Osteocyte (in vitro differentiated cells): ENCODE measurements at regions not wholly inside any gene's neighbourhood (a gene's known extent, or its start where the extent isn't known, plus 50 kb on each side); places are given as distances from the start of the nearest gene placed in this dataset.
"Not testable (repeated sequence)": the region's sequence is repeated elsewhere in the genome, so short reads cannot be mapped to it uniquely, and the experiment has no call there.

Experiments
- DNase-seq: peaks from one replicate; pipeline ENCODE4 v3.0.0; 2021; ENCODE audit warnings: mixed read lengths; ENCODE audit not compliant: unreplicated experiment; ENCODE audit errors: extremely low spot score
- H3K27ac Mint-ChIP-seq: one replicate; pipeline ENCODE4 v1.8.0; 2021; ENCODE audit warnings: mild to moderate bottlenecking, mixed read lengths; ENCODE audit not compliant: unreplicated experiment
- H3K27me3 Mint-ChIP-seq: one replicate; pipeline ENCODE4 v1.8.0; 2021; ENCODE audit warnings: mixed read lengths; ENCODE audit not compliant: unreplicated experiment
- H3K36me3 Mint-ChIP-seq: one replicate; pipeline ENCODE4 v1.8.0; 2021; ENCODE audit warnings: mixed read lengths; ENCODE audit not compliant: unreplicated experiment
- H3K4me1 Mint-ChIP-seq: one replicate; pipeline ENCODE4 v1.8.0; 2021; ENCODE audit warnings: mixed read lengths; ENCODE audit not compliant: unreplicated experiment
- H3K4me3 Mint-ChIP-seq: one replicate; pipeline ENCODE4 v1.8.0; 2021; ENCODE audit warnings: mild to moderate bottlenecking, moderate library complexity, mixed read lengths; ENCODE audit not compliant: unreplicated experiment
- H3K9me3 Mint-ChIP-seq: one replicate; pipeline ENCODE4 v1.8.0; 2021; ENCODE audit warnings: mixed read lengths; ENCODE audit not compliant: unreplicated experiment
- TF ChIP-seq, protein P1 (sequence below): fragments of 200-600 bp; sonication (generic); IDR thresholded peaks from 2 replicates; pipeline ENCODE4 v1.5.0; 2021; ENCODE audit warnings: antibody characterized with exemption, mild to moderate bottlenecking, moderate library complexity

DNA sequence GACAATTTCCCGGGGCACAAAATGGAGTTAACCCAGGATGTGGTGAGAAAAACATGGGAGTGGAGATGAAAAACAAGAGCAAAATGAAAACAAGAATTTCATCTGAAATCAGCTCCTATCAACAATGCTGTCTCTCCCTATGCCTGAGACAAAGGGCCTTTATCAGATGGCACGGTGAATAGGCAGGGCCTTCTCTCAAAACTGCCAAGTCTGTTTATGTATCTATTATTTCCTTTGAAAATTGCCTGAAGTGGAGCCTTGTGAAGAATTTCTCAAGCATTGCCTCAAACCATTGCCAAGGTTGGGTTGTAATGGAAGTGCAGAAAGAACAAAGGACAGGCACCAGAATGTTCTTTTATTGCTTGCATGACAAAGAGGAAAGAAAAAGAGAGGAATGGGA lies 74.7 kb downstream of the BTBD3 start:
- Mint-ChIP-seq H3K9me3 (no peaks in the 10 kb centered on the region), H3K27me3 (peaks cover 8% of the 10 kb centered on the region), H3K4me3 (no peak overlapping the region), H3K27ac (no peak overlapping the region), H3K4me1 (no peaks in the 10 kb centered on the region), H3K36me3 (no peaks in the 10 kb centered on the region)
- DNase-seq, result no peak
- TF ChIP-seq, protein P1, sequence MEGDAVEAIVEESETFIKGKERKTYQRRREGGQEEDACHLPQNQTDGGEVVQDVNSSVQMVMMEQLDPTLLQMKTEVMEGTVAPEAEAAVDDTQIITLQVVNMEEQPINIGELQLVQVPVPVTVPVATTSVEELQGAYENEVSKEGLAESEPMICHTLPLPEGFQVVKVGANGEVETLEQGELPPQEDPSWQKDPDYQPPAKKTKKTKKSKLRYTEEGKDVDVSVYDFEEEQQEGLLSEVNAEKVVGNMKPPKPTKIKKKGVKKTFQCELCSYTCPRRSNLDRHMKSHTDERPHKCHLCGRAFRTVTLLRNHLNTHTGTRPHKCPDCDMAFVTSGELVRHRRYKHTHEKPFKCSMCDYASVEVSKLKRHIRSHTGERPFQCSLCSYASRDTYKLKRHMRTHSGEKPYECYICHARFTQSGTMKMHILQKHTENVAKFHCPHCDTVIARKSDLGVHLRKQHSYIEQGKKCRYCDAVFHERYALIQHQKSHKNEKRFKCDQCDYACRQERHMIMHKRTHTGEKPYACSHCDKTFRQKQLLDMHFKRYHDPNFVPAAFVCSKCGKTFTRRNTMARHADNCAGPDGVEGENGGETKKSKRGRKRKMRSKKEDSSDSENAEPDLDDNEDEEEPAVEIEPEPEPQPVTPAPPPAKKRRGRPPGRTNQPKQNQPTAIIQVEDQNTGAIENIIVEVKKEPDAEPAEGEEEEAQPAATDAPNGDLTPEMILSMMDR, result no peak

DNA sequence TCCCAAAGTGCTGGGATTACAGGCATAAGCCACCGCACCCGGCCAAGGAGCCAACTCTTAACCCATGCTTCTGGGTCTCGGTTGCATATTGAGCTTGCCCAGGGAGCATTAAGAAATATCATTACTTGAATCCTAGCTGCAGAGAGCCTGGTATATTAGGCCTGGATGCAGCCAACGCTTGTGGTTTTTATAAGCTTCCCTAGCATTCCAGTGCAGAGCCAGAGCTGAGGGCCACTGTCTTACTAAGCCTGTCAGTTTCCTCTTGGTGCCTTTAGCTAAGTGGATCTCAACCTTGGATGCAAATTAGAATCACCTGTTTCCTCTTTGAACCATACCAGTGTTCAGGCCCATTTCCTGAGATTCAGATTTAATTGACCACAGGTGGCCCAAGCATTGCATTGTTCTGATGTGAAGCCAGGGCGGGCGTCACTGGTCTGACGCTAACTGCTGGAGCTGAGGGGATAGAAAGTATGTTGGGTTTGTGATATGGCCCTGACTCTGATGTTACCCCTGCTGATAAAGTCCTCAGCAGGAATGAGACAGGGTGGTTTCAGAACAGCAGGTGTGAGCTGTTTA lies 76.3 kb downstream of the BTBD3 start:
- no peak overlapping the region for H3K27ac Mint-ChIP-seq
- no peaks in the 10 kb centered on the region for H3K4me1 Mint-ChIP-seq
- no peak overlapping the region for H3K4me3 Mint-ChIP-seq
- no peaks in the 10 kb centered on the region for H3K36me3 Mint-ChIP-seq
- TF ChIP-seq, protein P1, result no peak
- H3K27me3 Mint-ChIP-seq, result peaks cover 5% of the 10 kb centered on the region
- no peaks in the 10 kb centered on the region for H3K9me3 Mint-ChIP-seq
- no peak for DNase-seq

DNA sequence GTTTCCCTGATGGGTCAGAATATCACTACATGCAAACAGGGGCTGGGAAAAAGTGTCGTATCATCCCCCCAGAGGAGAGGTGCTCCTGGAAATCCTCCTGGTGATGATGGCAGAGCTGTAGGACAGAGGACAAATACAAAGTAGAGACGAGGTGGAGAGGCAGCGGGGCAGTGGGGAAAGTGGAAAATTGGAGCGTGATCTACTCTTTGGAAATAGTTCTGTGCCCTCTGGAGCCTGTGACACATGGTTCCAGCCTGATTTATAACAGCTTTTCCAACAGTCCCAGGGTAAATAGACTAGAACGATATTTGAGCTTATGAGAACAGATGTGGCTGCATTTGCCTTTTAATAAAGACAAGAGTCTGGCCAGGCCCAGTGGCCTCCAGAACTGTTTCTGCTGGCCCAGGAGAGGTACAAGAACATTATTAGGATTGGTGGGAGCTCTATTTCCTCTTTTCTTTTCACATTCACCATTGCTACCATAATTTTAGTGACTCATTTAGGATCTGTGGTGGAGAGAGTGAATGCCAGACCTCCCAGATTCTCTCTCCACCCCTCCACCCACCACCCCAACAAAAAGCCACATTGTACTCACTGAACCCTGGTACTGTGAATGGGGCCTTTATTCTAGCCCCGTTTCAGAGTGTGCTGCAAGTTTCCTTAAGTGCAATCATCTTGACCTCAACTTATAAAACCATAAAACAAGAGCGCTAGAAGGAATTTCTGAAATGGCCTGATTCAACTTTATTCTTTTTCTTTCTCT lies 78.3 kb downstream of the BTBD3 start:
- Mint-ChIP-seq H3K9me3 (no peaks in the 10 kb centered on the region), H3K27me3 (peaks cover 5% of the 10 kb centered on the region), H3K27ac (no peak overlapping the region), H3K4me1 (no peaks in the 10 kb centered on the region), H3K36me3 (no peaks in the 10 kb centered on the region), H3K4me3 (no peak overlapping the region)
- DNase-seq, result no peak
- TF ChIP-seq, protein P1, result no peak

DNA sequence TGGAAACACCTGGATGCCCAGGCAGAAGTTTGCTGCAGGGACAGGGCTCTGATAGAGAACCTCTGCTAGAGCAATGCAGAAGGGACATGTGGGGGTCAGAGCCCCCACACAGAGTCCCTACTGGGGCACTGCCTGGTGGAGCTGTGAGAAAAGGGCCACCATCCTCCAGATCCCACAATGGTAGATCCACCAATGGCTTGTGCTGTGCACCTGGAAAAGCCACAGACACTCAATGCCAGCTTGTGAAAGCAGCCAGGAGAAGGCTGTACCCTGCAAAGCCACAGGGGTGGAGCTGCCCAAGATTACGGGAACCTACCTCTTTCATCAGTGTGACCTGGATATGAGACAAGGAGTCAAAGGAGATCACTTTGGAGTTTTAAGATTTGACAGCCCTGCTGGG lies 87.1 kb downstream of the BTBD3 start:
- H3K4me1 Mint-ChIP-seq, H3K4me3 Mint-ChIP-seq, H3K9me3 Mint-ChIP-seq, H3K36me3 Mint-ChIP-seq, H3K27me3 Mint-ChIP-seq, H3K27ac Mint-ChIP-seq: not testable (repeated sequence)
- peak; percentile 59 for DNase-seq

DNA sequence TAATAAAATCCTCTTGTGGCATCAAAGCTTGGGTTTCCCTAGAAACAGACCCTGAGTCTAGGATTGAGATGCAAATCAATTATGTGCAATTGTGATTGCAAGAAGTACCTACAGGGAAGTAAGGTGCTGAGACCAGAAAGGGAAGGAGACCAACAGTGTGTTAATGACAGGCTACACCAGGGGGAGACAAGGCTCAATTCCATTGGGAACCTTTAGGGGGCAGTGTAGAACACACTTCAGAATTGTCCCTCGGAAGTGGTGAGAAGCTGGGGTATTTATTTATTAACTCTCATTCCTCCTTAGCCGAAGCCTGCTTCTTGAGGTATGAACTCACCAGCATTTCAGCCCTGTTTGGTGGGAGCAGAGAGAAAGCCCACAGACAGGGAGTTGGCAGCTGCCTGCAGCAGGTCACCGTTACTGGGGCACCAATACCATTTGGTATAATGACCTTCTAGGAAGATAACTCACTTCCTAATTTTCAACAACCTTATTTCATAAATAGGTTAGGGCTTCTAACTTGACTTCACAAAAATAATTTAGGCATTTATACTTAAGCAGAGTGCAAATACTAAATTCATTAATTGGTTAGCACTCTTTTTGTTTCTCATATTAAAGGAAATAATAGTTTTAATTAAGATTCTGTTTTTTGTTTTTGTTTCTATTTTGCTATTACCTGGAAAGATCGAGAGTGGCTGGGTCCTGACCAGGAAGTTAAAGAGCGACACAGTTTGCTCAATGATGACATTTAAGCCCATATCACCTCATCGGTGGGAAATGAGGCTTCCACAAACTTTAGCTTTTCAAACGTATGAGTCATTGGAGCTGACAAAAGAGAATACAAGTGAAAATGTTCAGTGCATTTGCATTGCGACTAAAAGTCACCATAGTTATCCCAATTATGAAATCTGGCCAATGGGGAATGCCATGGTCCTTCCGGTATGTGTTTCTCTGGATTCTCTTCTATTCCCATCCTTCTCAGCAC lies 94.8 kb downstream of the BTBD3 start:
- H3K4me3 Mint-ChIP-seq, result no peak overlapping the region
- H3K9me3 Mint-ChIP-seq, result no peaks in the 10 kb centered on the region
- H3K4me1 Mint-ChIP-seq, result no peaks in the 10 kb centered on the region
- TF ChIP-seq, protein P1, result peak; percentile 56
- H3K36me3 Mint-ChIP-seq, result no peaks in the 10 kb centered on the region
- peaks cover 2% of the 10 kb centered on the region for H3K27me3 Mint-ChIP-seq
- peak; percentile 38 for DNase-seq
- no peak overlapping the region for H3K27ac Mint-ChIP-seq
